ENCODE measurements at regions not wholly inside any gene's neighbourhood (a gene's known extent, or its start where the extent isn't known, plus 50 kb on each side); places are given as distances from the start of the nearest gene placed in this dataset.
"Not testable (repeated sequence)": the region's sequence is repeated elsewhere in the genome, so short reads cannot be mapped to it uniquely, and the experiment has no call there.

- H3K4me1 ChIP-seq (ENCODE audit: control insufficient read depth in 2 of 3, insufficient read depth in 2 of 3, low read depth in 1 of 3, low read length in 3 of 3), result no peaks in the 10 kb centered on the region
- FAIRE-seq (no peak), DNase-seq (no peak)
- H3K9me3 ChIP-seq (ENCODE audit: control insufficient read depth in 2 of 3, insufficient read depth in 1 of 3, low read length in 3 of 3), result no peaks in the 10 kb centered on the region
- H3K27ac ChIP-seq (ENCODE audit: low read depth in 2 of 2, low read length in 2 of 2), result no peak overlapping the region
- H3K9ac ChIP-seq (ENCODE audit: low read length in 3 of 3), result no peak overlapping the region
- H3K4me3 ChIP-seq (ENCODE audit: low read length in 3 of 3), result no peak overlapping the region
- intact Hi-C loops (cut with DNase I), result no loop called here
- H3K27me3 ChIP-seq (ENCODE audit: control insufficient read depth, insufficient read depth, low read length), result no peaks in the 10 kb centered on the region
- H3K36me3 ChIP-seq (ENCODE audit: control insufficient read depth in 2 of 3, insufficient read depth in 3 of 3, low read length in 3 of 3), result no peaks in the 10 kb centered on the region
- TF ChIP-seq CTCF (IDR thresholded peaks at IDR 0.05; ENCODE audit: borderline replicate concordance, extremely low read depth, insufficient read depth), result no peak
These were observed 86.7 kb upstream of the THUMPD2 start for GRCh38 chr2:39865751-39866150.

GRCh38 chr2:39863672-39864071 is 84.6 kb upstream of the THUMPD2 start:
- H3K4me3 ChIP-seq (ENCODE audit: low read length in 3 of 3); H3K4me1 ChIP-seq (ENCODE audit: control insufficient read depth in 2 of 3, insufficient read depth in 2 of 3, low read depth in 1 of 3, low read length in 3 of 3); intact Hi-C loops (cut with DNase I); DNase-seq; H3K9me3 ChIP-seq (ENCODE audit: control insufficient read depth in 2 of 3, insufficient read depth in 1 of 3, low read length in 3 of 3); H3K27ac ChIP-seq (ENCODE audit: low read depth in 2 of 2, low read length in 2 of 2); H3K9ac ChIP-seq (ENCODE audit: low read length in 3 of 3); FAIRE-seq; H3K36me3 ChIP-seq (ENCODE audit: control insufficient read depth in 2 of 3, insufficient read depth in 3 of 3, low read length in 3 of 3); H3K27me3 ChIP-seq (ENCODE audit: control insufficient read depth, insufficient read depth, low read length): not testable (repeated sequence)

- Histone ChIP-seq H3K9ac (ENCODE audit: low read length in 3 of 3) (no peak overlapping the region), H3K27ac (ENCODE audit: low read depth in 2 of 2, low read length in 2 of 2) (no peak overlapping the region), H3K27me3 (ENCODE audit: control insufficient read depth, insufficient read depth, low read length) (no peaks in the 10 kb centered on the region), H3K4me1 (ENCODE audit: control insufficient read depth in 2 of 3, insufficient read depth in 2 of 3, low read depth in 1 of 3, low read length in 3 of 3) (no peaks in the 10 kb centered on the region), H3K4me3 (ENCODE audit: low read length in 3 of 3) (no peak overlapping the region), H3K9me3 (ENCODE audit: control insufficient read depth in 2 of 3, insufficient read depth in 1 of 3, low read length in 3 of 3) (no peaks in the 10 kb centered on the region), H3K36me3 (ENCODE audit: control insufficient read depth in 2 of 3, insufficient read depth in 3 of 3, low read length in 3 of 3) (no peaks in the 10 kb centered on the region)
- no peak for DNase-seq
- TF ChIP-seq CTCF (IDR thresholded peaks at IDR 0.05; ENCODE audit: borderline replicate concordance, extremely low read depth, insufficient read depth), result no peak
- intact Hi-C loops (cut with DNase I), result no loop called here
- FAIRE-seq, result no peak
These were observed 81.5 kb upstream of the THUMPD2 start for GRCh38 chr2:39860538-39860937.

GRCh38 chr2:39858677-39859076 is 79.6 kb upstream of the THUMPD2 start:
- H3K27me3 ChIP-seq (ENCODE audit: control insufficient read depth, insufficient read depth, low read length), result no peaks in the 10 kb centered on the region
- no peaks in the 10 kb centered on the region for H3K36me3 ChIP-seq (ENCODE audit: control insufficient read depth in 2 of 3, insufficient read depth in 3 of 3, low read length in 3 of 3)
- FAIRE-seq, result no peak
- intact Hi-C loops (cut with DNase I), result no loop called here
- DNase-seq, result no peak
- H3K9me3 ChIP-seq (ENCODE audit: control insufficient read depth in 2 of 3, insufficient read depth in 1 of 3, low read length in 3 of 3), result no peaks in the 10 kb centered on the region
- no peak overlapping the region for H3K4me3 ChIP-seq (ENCODE audit: low read length in 3 of 3)
- no peak for TF ChIP-seq CTCF (IDR thresholded peaks at IDR 0.05; ENCODE audit: borderline replicate concordance, extremely low read depth, insufficient read depth)
- no peaks in the 10 kb centered on the region for H3K4me1 ChIP-seq (ENCODE audit: control insufficient read depth in 2 of 3, insufficient read depth in 2 of 3, low read depth in 1 of 3, low read length in 3 of 3)
- H3K27ac ChIP-seq (ENCODE audit: low read depth in 2 of 2, low read length in 2 of 2), result no peak overlapping the region
- no peak overlapping the region for H3K9ac ChIP-seq (ENCODE audit: low read length in 3 of 3)
